ENCODE measurements at regions not wholly inside any gene's neighbourhood (a gene's known extent, or its start where the extent isn't known, plus 50 kb on each side); places are given as distances from the start of the nearest gene placed in this dataset.
"Not testable (repeated sequence)": the region's sequence is repeated elsewhere in the genome, so short reads cannot be mapped to it uniquely, and the experiment has no call there.

- H3K9me3 ChIP-seq: no peaks in the 10 kb centered on the region
- H3K27me3 ChIP-seq: no peaks in the 10 kb centered on the region
- no peak for ATAC-seq
- no peak overlapping the region for H3K27ac ChIP-seq
- TF ChIP-seq CTCF (IDR thresholded peaks at IDR 0.05): no peak
- intact Hi-C loops (cut with DNase I): no loop called here
- no peaks in the 10 kb centered on the region for H3K4me1 ChIP-seq
- H3K4me3 ChIP-seq: no peak overlapping the region
- H3K36me3 ChIP-seq: no peaks in the 10 kb centered on the region
- no peak for DNase-seq
Observed at GRCh38 chr4:91758487-91758886, 545.3 kb upstream of the GRID2 start.

GRCh38 chr4:91764085-91764484 lies 539.7 kb upstream of the GRID2 start:
- Histone ChIP-seq H3K36me3 (no peaks in the 10 kb centered on the region), H3K4me3 (no peak overlapping the region), H3K27ac (no peak overlapping the region), H3K4me1 (no peaks in the 10 kb centered on the region), H3K27me3 (no peaks in the 10 kb centered on the region), H3K9me3 (no peaks in the 10 kb centered on the region)
- no peak for TF ChIP-seq CTCF (IDR thresholded peaks at IDR 0.05)
- intact Hi-C loops (cut with DNase I): no loop called here
- DNase-seq: no peak
- no peak for ATAC-seq

GRCh38 chr4:91769912-91770311 lies 533.9 kb upstream of the GRID2 start:
- DNase-seq (no peak), ATAC-seq (no peak)
- Histone ChIP-seq H3K36me3 (no peaks in the 10 kb centered on the region), H3K9me3 (no peaks in the 10 kb centered on the region), H3K27me3 (no peaks in the 10 kb centered on the region), H3K27ac (no peak overlapping the region), H3K4me1 (no peaks in the 10 kb centered on the region), H3K4me3 (no peak overlapping the region)
- intact Hi-C loops (cut with DNase I): no loop called here
- TF ChIP-seq CTCF (IDR thresholded peaks at IDR 0.05): no peak

- H3K36me3 ChIP-seq; H3K9me3 ChIP-seq; intact Hi-C loops (cut with DNase I); H3K27ac ChIP-seq; DNase-seq; H3K27me3 ChIP-seq; ATAC-seq; H3K4me1 ChIP-seq: not testable (repeated sequence)
- H3K4me3 ChIP-seq: peak overlapping the region; percentile 28
Observed at GRCh38 chr4:91791631-91792030, 512.1 kb upstream of the GRID2 start.

- intact Hi-C loops (cut with DNase I): no loop called here
- ATAC-seq: no peak
- H3K4me3 ChIP-seq: no peak overlapping the region
- no peak for TF ChIP-seq CTCF (IDR thresholded peaks at IDR 0.05)
- no peaks in the 10 kb centered on the region for H3K9me3 ChIP-seq
- no peak for DNase-seq
- no peaks in the 10 kb centered on the region for H3K36me3 ChIP-seq
- H3K4me1 ChIP-seq: no peaks in the 10 kb centered on the region
- H3K27me3 ChIP-seq: no peaks in the 10 kb centered on the region
- no peak overlapping the region for H3K27ac ChIP-seq
Observed at GRCh38 chr4:91795947-91796346, 507.8 kb upstream of the GRID2 start.

GRCh38 chr4:91812319-91812718 lies 491.4 kb upstream of the GRID2 start:
- ATAC-seq: no peak
- H3K9me3 ChIP-seq: no peaks in the 10 kb centered on the region

More at GRCh38 chr4:91812319-91812718, 491.4 kb upstream of the GRID2 start:
- no peak for TF ChIP-seq CTCF (IDR thresholded peaks at IDR 0.05)
- H3K27me3 ChIP-seq: no peaks in the 10 kb centered on the region
- no peaks in the 10 kb centered on the region for H3K4me1 ChIP-seq
- H3K36me3 ChIP-seq: no peaks in the 10 kb centered on the region
- no peak overlapping the region for H3K27ac ChIP-seq
- intact Hi-C loops (cut with DNase I): no loop called here
- no peak overlapping the region for H3K4me3 ChIP-seq
- no peak for DNase-seq
